GM18907 (cell line): ENCODE measurements at regions not wholly inside any gene's neighbourhood (a gene's known extent, or its start where the extent isn't known, plus 50 kb on each side); places are given as distances from the start of the nearest gene placed in this dataset.

ENCODE experiments used
- ATAC-seq: cut with Tn5 transposase; IDR thresholded peaks from one replicate; pipeline ENCODE4 v1.9.1; 2021; ENCODE audit warnings: mild to moderate bottlenecking, moderate library complexity; ENCODE audit not compliant: unreplicated experiment

GRCh38 chr18:24726727-24727492 lies 266.5 kb downstream of the HRH4 start:
- peak; percentile 43 for ATAC-seq

- no peak for ATAC-seq
Measured at GRCh38 chr18:24727685-24728084, 267.2 kb downstream of the HRH4 start.

- ATAC-seq = no peak
Measured at GRCh38 chr18:24731158-24731557, 270.7 kb downstream of the HRH4 start.

GRCh38 chr18:24731981-24732380 lies 271.5 kb downstream of the HRH4 start:
- no peak for ATAC-seq

GRCh38 chr18:24734058-24734457 lies 273.6 kb downstream of the HRH4 start:
- ATAC-seq = no peak

GRCh38 chr18:24735624-24736231 lies 275.3 kb downstream of the HRH4 start:
- no peak for ATAC-seq

GRCh38 chr18:24736662-24737330 lies 276.4 kb downstream of the HRH4 start:
- no peak for ATAC-seq

GRCh38 chr18:24740829-24741228 lies 280.4 kb downstream of the HRH4 start:
- ATAC-seq = no peak

GRCh38 chr18:24741321-24741720 lies 280.9 kb downstream of the HRH4 start:
- ATAC-seq = no peak

GRCh38 chr18:24741965-24742724 lies 281.7 kb downstream of the HRH4 start:
- no peak for ATAC-seq

- ATAC-seq = no peak
Measured at GRCh38 chr18:24754583-24755253, 294.3 kb downstream of the HRH4 start.

GRCh38 chr18:24756385-24756784 lies 295.9 kb downstream of the HRH4 start:
- no peak for ATAC-seq

GRCh38 chr18:24757134-24757533 lies 296.7 kb downstream of the HRH4 start:
- no peak for ATAC-seq

GRCh38 chr18:24761765-24762164 lies 301.3 kb downstream of the HRH4 start:
- no peak for ATAC-seq

GRCh38 chr18:24762511-24762910 lies 302.1 kb downstream of the HRH4 start:
- ATAC-seq = no peak

- no peak for ATAC-seq
Measured at GRCh38 chr18:24763765-24764513, 303.5 kb downstream of the HRH4 start.

- no peak for ATAC-seq
Measured at GRCh38 chr18:24764766-24765165, 304.3 kb downstream of the HRH4 start.

- ATAC-seq = no peak
Measured at GRCh38 chr18:24766376-24766775, 305.9 kb downstream of the HRH4 start.

GRCh38 chr18:24770311-24771024 lies 310.0 kb downstream of the HRH4 start:
- no peak for ATAC-seq
